GM12864 (cell line): ENCODE measurements at regions not wholly inside any gene's neighbourhood (a gene's known extent, or its start where the extent isn't known, plus 50 kb on each side); places are given as distances from the start of the nearest gene placed in this dataset.

Experiments
- DNase-seq: peaks from one replicate; pipeline ENCODE4 v3.0.0-alpha.2; 2011; ENCODE audit warnings: low read depth
- H3K4me3 ChIP-seq: 2 replicates; pipeline ENCODE4 v1.5.1; 2011; ENCODE audit warnings: mild to moderate bottlenecking, low read depth, low read length, control low read depth
- CTCF ChIP-seq: IDR thresholded peaks from 2 replicates; pipeline ENCODE4 v1.5.1; 2011; ENCODE audit warnings: low read depth, mild to moderate bottlenecking, moderate library complexity, low read length, control low read depth, inconsistent platforms; ENCODE audit errors: missing control alignments

- H3K4me3 ChIP-seq = no peak overlapping the region
- no peak for TF ChIP-seq CTCF
- DNase-seq = no peak
Measured at GRCh38 chr2:4588606-4589005, 885.2 kb downstream of the DCDC2C start.

- no peak for TF ChIP-seq CTCF
- DNase-seq = no peak
- no peak overlapping the region for H3K4me3 ChIP-seq
Measured at GRCh38 chr2:4591261-4591660, 887.9 kb downstream of the DCDC2C start.

- no peak for DNase-seq
- H3K4me3 ChIP-seq = no peak overlapping the region
- no peak for TF ChIP-seq CTCF
Measured at GRCh38 chr2:4597400-4597799, 894.0 kb downstream of the DCDC2C start.

GRCh38 chr2:4604767-4605166, 901.4 kb downstream of the DCDC2C start:
- no peak overlapping the region for H3K4me3 ChIP-seq
- no peak for TF ChIP-seq CTCF
- DNase-seq = no peak

GRCh38 chr2:4618141-4618540, 914.8 kb downstream of the DCDC2C start:
- no peak overlapping the region for H3K4me3 ChIP-seq
- no peak for DNase-seq
- no peak for TF ChIP-seq CTCF

GRCh38 chr2:4618630-4619228, 915.4 kb downstream of the DCDC2C start:
- no peak for DNase-seq
- no peak overlapping the region for H3K4me3 ChIP-seq
- TF ChIP-seq CTCF = no peak

GRCh38 chr2:4628998-4629501, 925.7 kb downstream of the DCDC2C start:
- no peak for TF ChIP-seq CTCF
- DNase-seq = no peak
- no peak overlapping the region for H3K4me3 ChIP-seq
